NCI-H446 (cell line): ENCODE measurements at regions not wholly inside any gene's neighbourhood (a gene's known extent, or its start where the extent isn't known, plus 50 kb on each side); places are given as distances from the start of the nearest gene placed in this dataset.

Source experiments
- DNase-seq, 2 experiments: peaks; one replicate each; lab custom pipeline; 2025; lab: John Stamatoyannopoulos, UW

- no peak for DNase-seq
These were observed 509.5 kb downstream of the RPS24 start for GRCh38 chr10:78543031-78543748.

- no peak for DNase-seq
These were observed 510.2 kb downstream of the RPS24 start for GRCh38 chr10:78543749-78544362.

GRCh38 chr10:78544423-78545090 lies 510.9 kb downstream of the RPS24 start:
- no peak for DNase-seq

GRCh38 chr10:78545756-78546155 lies 512.1 kb downstream of the RPS24 start:
- no peak for DNase-seq

- DNase-seq, result no peak
These were observed 513.7 kb downstream of the RPS24 start for GRCh38 chr10:78547397-78547796.

DNA sequence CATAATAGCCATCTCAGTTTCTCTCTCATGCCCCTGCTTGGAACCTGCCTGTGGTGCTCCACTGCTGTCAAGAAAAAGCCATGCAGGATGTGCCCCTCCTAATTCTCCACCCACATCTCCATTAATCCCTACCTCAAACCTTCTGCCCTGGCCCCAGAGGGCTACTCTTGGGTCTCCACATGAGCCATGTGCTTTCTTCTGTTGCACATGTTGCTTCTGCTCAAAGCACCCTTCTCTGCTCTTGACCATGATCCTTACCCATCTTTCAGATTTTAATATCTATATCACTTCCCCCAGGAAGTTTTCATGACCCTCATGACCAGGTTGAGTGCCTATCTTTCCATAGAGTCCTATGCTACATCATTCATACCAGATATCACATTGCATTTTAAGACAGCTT lies 514.2 kb downstream of the RPS24 start:
- DNase-seq, result no peak

- DNase-seq, result no peak
These were observed 514.7 kb downstream of the RPS24 start for GRCh38 chr10:78548369-78548768.

DNA sequence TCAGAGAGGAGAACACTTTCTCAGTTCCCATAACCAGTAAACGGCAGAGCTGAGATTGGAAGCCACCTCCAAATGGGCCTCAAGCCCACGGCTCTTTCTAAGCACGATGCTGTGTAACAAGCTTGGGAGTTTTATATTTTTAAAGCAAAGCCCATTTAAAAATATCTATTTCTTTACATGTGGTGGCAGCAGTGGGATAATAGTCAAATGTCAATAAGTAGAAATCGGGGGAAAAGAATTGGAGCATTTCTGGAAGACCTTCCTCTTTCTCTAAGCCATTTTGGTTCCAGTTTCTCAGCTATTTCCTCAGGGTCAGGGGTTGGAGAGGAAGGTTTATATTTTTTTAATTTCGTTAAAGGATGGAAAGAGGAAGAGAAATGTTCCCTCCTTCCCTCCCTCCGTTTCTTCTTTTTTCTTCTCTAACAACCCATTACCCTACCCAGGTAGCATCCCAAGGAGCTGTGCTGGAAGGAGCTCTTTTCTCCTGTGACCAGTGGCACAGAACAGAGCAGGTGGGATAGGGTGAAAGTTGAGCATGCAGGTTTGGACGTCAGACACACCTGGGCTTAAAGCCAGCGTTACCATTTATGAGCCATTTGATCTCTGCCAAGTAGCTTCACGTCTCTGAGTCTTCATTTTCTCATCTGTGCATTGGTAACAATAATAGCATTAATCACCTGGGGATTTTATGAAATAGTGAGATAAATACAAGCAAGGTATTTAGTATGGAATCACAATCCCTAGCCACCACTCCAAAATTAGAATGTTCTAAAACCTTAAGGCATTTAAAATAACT lies 515.7 kb downstream of the RPS24 start:
- DNase-seq, result no peak

GRCh38 chr10:78550090-78550489 lies 516.4 kb downstream of the RPS24 start:
- DNase-seq, result no peak

- no peak for DNase-seq
These were observed 517.1 kb downstream of the RPS24 start for GRCh38 chr10:78550716-78551115.

DNA sequence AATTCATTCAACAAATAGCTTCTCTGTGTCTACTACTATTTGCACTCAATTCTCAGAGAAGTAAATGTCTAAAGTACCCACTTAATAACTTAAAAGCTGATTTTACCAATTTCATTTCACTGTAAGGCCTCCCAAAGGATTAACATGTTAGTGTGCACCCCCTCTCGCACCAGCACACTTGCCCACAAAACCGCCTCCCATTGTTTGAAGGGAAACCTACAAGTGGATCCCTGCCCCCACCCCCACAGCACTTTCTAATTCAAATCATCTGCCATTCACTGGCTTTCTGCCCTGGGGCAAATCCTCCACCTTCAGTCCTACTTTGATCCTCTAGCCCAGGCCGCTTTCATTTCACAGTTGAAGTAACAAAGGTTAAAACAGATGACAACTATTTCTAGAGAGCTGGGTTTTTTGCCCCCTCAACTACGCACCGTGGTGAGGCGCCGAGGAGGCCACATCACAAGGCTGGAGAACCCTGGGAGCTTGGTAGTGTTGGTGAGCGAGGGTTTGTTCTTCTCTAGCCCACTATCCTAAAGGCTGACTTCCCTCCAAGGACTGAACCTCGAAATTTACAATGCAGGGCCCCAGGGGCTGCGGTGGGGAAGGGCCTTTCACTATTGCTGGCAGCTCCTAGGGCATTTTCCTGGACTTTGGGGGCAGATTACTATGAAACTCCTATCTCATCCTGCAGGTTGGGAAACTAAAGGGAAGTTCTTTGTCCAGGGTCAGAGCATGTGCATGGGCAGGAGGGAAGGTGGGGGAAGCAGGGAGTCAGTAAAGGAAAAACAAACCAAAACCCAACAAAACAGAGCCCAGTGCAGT lies 517.4 kb upstream of the ZMIZ1 start:
- DNase-seq, result no peak

DNA sequence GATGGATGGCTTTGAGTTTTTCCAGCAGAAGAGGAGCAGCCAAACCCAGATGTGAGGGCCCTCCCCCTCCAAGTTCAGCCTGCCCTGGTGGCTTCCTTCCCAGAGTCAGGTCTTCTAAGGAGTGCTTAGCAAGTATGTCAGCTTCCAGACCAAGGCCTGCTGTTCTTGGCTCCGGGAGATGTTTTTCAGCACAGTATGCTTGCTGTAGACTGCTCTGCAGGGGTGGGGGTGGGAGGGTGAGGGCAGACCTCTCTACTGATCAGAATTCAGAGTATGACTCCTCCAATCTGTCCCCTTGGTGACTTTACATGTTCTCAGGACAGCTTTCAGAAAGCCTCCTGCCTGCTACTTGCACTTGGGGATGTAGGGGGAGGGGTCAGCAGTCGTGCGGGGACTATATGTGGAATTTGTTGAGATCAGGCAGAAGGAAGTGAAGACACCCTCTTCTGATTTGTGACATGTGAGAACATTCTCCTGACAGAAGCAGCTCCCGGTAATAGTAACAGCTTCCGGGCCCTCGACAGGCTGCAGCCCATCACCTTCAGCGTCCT lies 516.4 kb upstream of the ZMIZ1 start:
- DNase-seq, result peak; percentile 17 to 71

DNA sequence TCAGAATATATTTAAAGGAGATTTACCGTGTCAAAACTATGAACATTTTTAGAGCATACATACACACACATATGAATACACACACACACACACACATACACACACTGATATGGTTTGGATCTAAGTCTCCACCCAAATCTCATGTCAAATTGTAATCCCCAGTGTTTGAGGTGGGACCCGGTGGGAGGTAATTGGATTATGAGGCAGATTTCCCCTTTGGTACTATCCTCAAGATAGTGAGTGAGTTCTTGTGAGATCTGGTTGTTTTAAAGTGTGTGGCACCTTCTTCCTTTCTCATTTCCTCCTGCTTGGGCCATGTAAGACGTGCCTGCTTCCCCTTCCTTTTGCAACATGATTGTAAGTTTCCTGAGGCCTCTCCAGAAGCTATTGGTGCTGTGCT lies 515.0 kb upstream of the ZMIZ1 start:
- DNase-seq, result no peak

DNA sequence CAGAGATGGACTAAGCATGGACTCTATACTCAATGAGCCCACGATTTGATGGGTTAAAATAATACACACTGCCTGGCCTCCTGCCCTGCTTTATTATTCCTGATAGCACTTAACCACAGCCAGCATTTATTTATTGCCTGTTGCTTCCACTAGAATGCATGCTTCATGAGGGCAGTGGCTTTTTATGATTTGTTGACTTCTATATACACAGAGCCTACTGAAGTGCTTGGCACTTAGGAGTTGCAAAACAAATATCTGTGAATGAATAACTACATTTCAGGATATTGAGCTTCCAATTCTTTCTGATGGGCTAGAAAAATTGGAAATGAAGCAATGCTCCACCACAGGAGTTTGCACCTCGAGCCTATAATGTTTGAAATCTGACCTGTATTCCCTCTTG lies 513.6 kb upstream of the ZMIZ1 start:
- DNase-seq, result no peak

DNA sequence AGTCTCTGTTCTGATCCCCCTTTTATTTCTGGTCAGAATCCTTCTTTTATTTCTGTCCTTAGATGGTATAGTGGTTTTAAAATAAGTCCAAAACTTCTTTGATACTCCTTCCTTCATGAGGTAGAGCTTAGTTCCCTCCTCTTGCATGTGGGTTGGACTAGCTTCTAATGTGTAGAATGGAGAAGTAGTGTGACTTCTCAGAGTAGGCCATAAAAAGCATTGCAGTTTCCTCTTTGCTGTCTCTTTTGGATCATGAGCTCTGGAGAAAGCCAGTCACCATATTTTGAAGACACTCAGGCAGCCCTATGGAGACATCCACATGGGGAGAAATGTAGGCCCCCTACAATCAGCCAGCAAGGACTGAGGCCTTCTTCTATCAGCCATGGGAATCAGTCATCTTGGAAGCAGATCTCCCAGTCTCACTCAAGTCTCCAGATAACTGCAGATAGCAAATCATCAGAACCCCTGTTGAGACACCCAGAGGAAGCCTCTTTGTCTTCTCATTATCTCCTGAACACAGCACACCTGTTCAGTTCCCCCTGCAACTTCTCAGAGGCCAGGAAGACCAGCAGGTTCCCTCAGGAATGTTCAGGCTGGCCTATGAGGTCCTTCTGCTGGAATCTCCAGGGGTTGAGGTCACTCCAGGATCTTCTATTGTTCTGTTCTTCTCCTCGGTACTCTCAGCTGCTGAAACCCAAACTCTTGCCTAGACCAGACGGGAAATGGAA lies 511.9 kb upstream of the ZMIZ1 start:
- no peak for DNase-seq

GRCh38 chr10:78557433-78557925 lies 511.3 kb upstream of the ZMIZ1 start:
- DNase-seq, result no peak

- DNase-seq, result no peak
These were observed 509.0 kb upstream of the ZMIZ1 start for GRCh38 chr10:78559661-78560340.

DNA sequence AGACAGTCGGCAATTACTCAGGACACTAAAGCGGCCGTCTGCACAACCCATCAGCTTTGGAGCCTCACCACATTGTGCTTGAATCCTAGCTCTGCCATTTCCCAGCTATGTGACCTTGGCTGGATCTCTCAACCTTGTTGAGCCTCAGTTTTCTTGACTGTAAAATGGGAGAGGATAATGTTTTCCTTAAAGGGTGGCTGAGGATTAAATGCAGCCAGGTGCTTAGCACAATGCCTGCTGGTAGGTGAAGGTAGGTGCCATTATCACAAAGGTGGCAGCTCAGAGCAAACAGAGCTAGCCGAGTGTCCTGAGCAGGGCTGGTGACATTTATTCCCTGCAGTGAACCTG lies 508.5 kb upstream of the ZMIZ1 start:
- DNase-seq, result no peak

GRCh38 chr10:78563314-78563713 lies 505.5 kb upstream of the ZMIZ1 start:
- no peak for DNase-seq

DNA sequence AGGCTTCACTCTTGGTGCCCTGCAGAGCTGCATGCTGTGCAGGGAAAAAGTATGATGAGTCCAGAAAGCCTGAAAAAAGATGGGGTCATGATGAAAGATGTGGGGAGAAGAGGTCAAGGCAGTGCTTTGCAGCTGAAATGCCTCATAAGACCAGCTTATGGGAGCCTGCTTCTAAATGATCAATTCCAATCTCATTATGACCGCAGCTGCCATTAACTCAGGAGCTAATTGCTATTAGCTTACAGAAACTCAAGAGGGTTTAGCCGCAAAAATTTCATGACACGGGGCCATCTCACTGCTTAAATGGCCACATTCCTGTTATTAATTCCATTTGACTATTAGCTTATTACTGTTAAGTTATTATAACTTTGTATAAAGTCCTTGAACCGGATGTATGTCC lies 502.9 kb upstream of the ZMIZ1 start:
- DNase-seq, result no peak
